ENCODE measurements at regions not wholly inside any gene's neighbourhood (a gene's known extent, or its start where the extent isn't known, plus 50 kb on each side); places are given as distances from the start of the nearest gene placed in this dataset.

- no peaks in the 10 kb centered on the region for H3K36me3 ChIP-seq (ENCODE audit: insufficient read depth, low read depth, low read length)
- H3K4me1 ChIP-seq (ENCODE audit: insufficient read depth, low read length): peaks cover 13% of the 10 kb centered on the region
- H3K9me3 ChIP-seq (ENCODE audit: insufficient read depth, low read depth, low read length): no peaks in the 10 kb centered on the region
- H3K9ac ChIP-seq (ENCODE audit: low read depth, low read length): no peak overlapping the region
- no peak overlapping the region for H3K27ac ChIP-seq (ENCODE audit: low read length)
- no peaks in the 10 kb centered on the region for H3K27me3 ChIP-seq (ENCODE audit: insufficient read depth, low read length)
- H3K4me3 ChIP-seq (ENCODE audit: low read length): no peak overlapping the region
Observed at GRCh38 chr13:70668983-70669382, 560.7 kb upstream of the KLHL1 start.

GRCh38 chr13:70668293-70668692, 560.0 kb upstream of the KLHL1 start:
- H3K27me3 ChIP-seq (ENCODE audit: insufficient read depth, low read length): no peaks in the 10 kb centered on the region
- H3K27ac ChIP-seq (ENCODE audit: low read length): no peak overlapping the region
- no peaks in the 10 kb centered on the region for H3K9me3 ChIP-seq (ENCODE audit: insufficient read depth, low read depth, low read length)
- H3K4me1 ChIP-seq (ENCODE audit: insufficient read depth, low read length): peaks cover 13% of the 10 kb centered on the region
- H3K9ac ChIP-seq (ENCODE audit: low read depth, low read length): no peak overlapping the region
- H3K4me3 ChIP-seq (ENCODE audit: low read length): no peak overlapping the region
- H3K36me3 ChIP-seq (ENCODE audit: insufficient read depth, low read depth, low read length): no peaks in the 10 kb centered on the region

DNA sequence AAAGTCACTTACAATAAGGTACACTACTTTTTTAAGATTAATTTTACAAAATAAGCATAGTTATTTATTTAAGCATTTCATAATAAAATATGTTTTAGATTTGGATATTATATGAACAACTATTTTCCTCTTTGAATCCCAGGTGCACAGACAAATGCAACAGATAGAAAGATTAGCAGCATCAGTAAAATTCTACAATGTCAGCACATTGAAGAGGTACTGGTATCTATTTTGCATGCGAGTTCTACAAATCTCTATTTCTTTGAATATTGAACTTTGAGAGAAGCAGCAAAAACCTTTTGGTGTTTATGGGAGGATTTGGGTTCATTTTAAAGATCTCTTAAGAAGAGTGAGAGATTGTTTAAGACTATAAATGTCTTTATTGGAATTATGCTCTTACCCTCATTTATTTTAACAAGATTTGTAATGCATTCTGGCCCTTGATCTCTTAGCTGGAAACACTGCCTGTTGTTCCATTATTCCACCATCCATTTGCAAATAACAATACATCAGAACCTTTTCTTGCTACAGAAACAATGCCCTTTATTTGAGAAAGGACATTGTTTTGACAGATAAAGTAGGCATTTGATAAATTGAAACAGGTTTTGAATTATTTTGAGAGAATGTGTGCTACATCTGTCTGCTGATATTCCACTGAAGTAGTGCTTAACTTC, 558.8 kb upstream of the KLHL1 start:
- H3K9ac ChIP-seq (ENCODE audit: low read depth, low read length): no peak overlapping the region
- H3K9me3 ChIP-seq (ENCODE audit: insufficient read depth, low read depth, low read length): no peaks in the 10 kb centered on the region
- no peaks in the 10 kb centered on the region for H3K36me3 ChIP-seq (ENCODE audit: insufficient read depth, low read depth, low read length)

DNA sequence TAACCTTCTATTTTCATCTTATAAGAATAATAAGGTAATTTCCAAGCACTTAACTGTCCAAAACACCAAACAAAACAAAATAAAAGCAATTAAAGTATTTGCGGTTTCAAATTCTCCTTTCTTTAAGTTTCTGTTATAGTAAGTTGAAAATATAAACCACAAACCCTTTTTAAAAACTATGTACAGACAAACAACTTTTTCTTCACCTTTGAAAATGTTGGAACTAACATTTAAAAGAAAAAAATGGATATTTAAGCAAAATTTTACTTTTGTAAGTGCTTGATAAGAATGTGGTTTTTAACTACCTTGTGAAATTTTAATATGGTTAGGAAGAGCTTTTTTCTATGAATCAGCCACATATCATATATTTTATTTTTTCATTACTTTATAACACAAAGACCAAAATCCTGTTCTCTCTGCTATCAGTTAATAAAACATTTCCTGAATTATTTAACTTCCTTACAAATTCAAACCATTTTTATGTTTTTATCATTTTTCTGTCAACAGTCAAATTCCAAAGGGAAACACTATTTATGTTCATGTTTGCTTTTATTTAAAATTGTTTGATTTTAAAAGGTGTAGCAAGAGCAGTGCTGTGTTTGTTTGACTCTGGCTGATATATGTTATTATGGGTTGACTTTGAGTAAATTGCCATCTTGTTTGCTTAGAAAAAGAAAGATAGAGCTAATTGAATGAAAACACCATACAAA, 554.1 kb upstream of the KLHL1 start:
- Histone ChIP-seq H3K27me3 (ENCODE audit: insufficient read depth, low read length) (no peaks in the 10 kb centered on the region), H3K27ac (ENCODE audit: low read length) (no peak overlapping the region), H3K4me1 (ENCODE audit: insufficient read depth, low read length) (peaks cover 5% of the 10 kb centered on the region; the same call in 1 of the 2 replicates), H3K9ac (ENCODE audit: low read depth, low read length) (no peak overlapping the region), H3K9me3 (ENCODE audit: insufficient read depth, low read depth, low read length) (no peaks in the 10 kb centered on the region), H3K36me3 (ENCODE audit: insufficient read depth, low read depth, low read length) (no peaks in the 10 kb centered on the region), H3K4me3 (ENCODE audit: low read length) (no peak overlapping the region)

More for the DNA sequence above, 558.8 kb upstream of the KLHL1 start:
- peaks cover 13% of the 10 kb centered on the region for H3K4me1 ChIP-seq (ENCODE audit: insufficient read depth, low read length)
- H3K27ac ChIP-seq (ENCODE audit: low read length): no peak overlapping the region
- H3K27me3 ChIP-seq (ENCODE audit: insufficient read depth, low read length): no peaks in the 10 kb centered on the region
- no peak overlapping the region for H3K4me3 ChIP-seq (ENCODE audit: low read length)

DNA sequence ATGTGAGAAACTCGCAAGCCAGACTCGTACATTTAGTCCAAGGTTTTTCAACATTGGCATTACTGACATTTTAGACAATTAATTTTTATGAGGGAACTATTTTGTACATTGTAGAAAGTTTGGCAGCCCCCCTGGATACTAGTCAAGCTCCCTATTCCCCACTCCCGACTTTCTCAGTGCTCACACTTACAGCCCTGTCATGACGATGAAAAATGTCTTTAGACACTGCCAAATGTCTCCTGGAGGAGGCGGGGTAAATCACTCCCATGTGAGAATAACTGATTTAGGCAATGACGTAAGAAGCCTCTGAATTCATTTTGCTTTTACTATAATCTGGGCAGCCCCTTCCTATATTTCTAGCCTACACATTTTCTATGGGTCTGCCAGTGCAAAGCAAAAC, 535.8 kb upstream of the KLHL1 start:
- Histone ChIP-seq H3K9me3 (ENCODE audit: insufficient read depth, low read depth, low read length) (no peaks in the 10 kb centered on the region), H3K4me1 (ENCODE audit: insufficient read depth, low read length) (no peaks in the 10 kb centered on the region), H3K27ac (ENCODE audit: low read length) (no peak overlapping the region), H3K27me3 (ENCODE audit: insufficient read depth, low read length) (no peaks in the 10 kb centered on the region), H3K9ac (ENCODE audit: low read depth, low read length) (no peak overlapping the region), H3K36me3 (ENCODE audit: insufficient read depth, low read depth, low read length) (no peaks in the 10 kb centered on the region), H3K4me3 (ENCODE audit: low read length) (no peak overlapping the region)

- Histone ChIP-seq H3K27me3 (ENCODE audit: insufficient read depth, low read length) (peaks cover 28% of the 10 kb centered on the region), H3K27ac (ENCODE audit: low read length) (no peak overlapping the region), H3K9ac (ENCODE audit: low read depth, low read length) (no peak overlapping the region), H3K4me1 (ENCODE audit: insufficient read depth, low read length) (peaks cover 2% of the 10 kb centered on the region; the same call in 1 of the 2 replicates), H3K36me3 (ENCODE audit: insufficient read depth, low read depth, low read length) (no peaks in the 10 kb centered on the region), H3K9me3 (ENCODE audit: insufficient read depth, low read depth, low read length) (no peaks in the 10 kb centered on the region), H3K4me3 (ENCODE audit: low read length) (no peak overlapping the region)
Observed at GRCh38 chr13:70634893-70635292, 526.6 kb upstream of the KLHL1 start.

- H3K4me1 ChIP-seq (ENCODE audit: insufficient read depth, low read length): peaks cover 3% of the 10 kb centered on the region; the same call in 1 of the 2 replicates
- H3K27me3 ChIP-seq (ENCODE audit: insufficient read depth, low read length): peaks cover 54% of the 10 kb centered on the region
- H3K9ac ChIP-seq (ENCODE audit: low read depth, low read length): no peak overlapping the region
- no peaks in the 10 kb centered on the region for H3K36me3 ChIP-seq (ENCODE audit: insufficient read depth, low read depth, low read length)
- no peaks in the 10 kb centered on the region for H3K9me3 ChIP-seq (ENCODE audit: insufficient read depth, low read depth, low read length)
- no peak overlapping the region for H3K27ac ChIP-seq (ENCODE audit: low read length)
- no peak overlapping the region for H3K4me3 ChIP-seq (ENCODE audit: low read length)
Observed at GRCh38 chr13:70630247-70630646, 522.0 kb upstream of the KLHL1 start.

- Histone ChIP-seq H3K4me3 (ENCODE audit: low read length) (no peak overlapping the region), H3K4me1 (ENCODE audit: insufficient read depth, low read length) (no peaks in the 10 kb centered on the region), H3K9me3 (ENCODE audit: insufficient read depth, low read depth, low read length) (no peaks in the 10 kb centered on the region)
Observed at GRCh38 chr13:70623239-70623638, 515.0 kb upstream of the KLHL1 start.

GRCh38 chr13:70622796-70623195, 514.5 kb upstream of the KLHL1 start:
- Histone ChIP-seq H3K27ac (ENCODE audit: low read length) (no peak overlapping the region), H3K4me1 (ENCODE audit: insufficient read depth, low read length) (no peaks in the 10 kb centered on the region), H3K36me3 (ENCODE audit: insufficient read depth, low read depth, low read length) (no peaks in the 10 kb centered on the region), H3K27me3 (ENCODE audit: insufficient read depth, low read length) (peaks cover 5% of the 10 kb centered on the region), H3K9ac (ENCODE audit: low read depth, low read length) (no peak overlapping the region), H3K9me3 (ENCODE audit: insufficient read depth, low read depth, low read length) (no peaks in the 10 kb centered on the region), H3K4me3 (ENCODE audit: low read length) (no peak overlapping the region)

More at GRCh38 chr13:70623239-70623638, 515.0 kb upstream of the KLHL1 start:
- H3K9ac ChIP-seq (ENCODE audit: low read depth, low read length): no peak overlapping the region
- no peak overlapping the region for H3K27ac ChIP-seq (ENCODE audit: low read length)
- no peaks in the 10 kb centered on the region for H3K36me3 ChIP-seq (ENCODE audit: insufficient read depth, low read depth, low read length)
- H3K27me3 ChIP-seq (ENCODE audit: insufficient read depth, low read length): peaks cover 10% of the 10 kb centered on the region

DNA sequence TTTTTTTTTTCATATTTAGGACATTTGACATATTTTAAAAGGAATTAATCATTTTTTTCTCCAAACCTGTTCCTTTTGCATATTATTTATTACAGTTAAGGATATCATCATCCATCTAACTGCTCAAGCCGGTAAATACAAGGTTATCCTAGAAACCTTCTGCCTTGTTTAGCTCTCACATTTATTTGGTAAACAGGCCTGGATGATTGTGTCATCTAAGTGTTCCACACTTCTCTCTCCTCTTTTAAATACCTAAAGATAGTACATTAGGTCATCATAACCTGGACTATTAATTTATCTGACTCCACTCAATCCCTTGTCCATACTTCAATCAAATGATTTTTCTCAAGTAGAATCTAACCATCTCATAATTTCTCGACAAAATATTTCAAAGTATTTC, 511.7 kb upstream of the KLHL1 start:
- Histone ChIP-seq H3K9me3 (ENCODE audit: insufficient read depth, low read depth, low read length) (no peaks in the 10 kb centered on the region), H3K4me3 (ENCODE audit: low read length) (no peak overlapping the region), H3K9ac (ENCODE audit: low read depth, low read length) (no peak overlapping the region), H3K36me3 (ENCODE audit: insufficient read depth, low read depth, low read length) (no peaks in the 10 kb centered on the region), H3K27me3 (ENCODE audit: insufficient read depth, low read length) (no peaks in the 10 kb centered on the region), H3K27ac (ENCODE audit: low read length) (no peak overlapping the region), H3K4me1 (ENCODE audit: insufficient read depth, low read length) (no peaks in the 10 kb centered on the region)

- H3K36me3 ChIP-seq (ENCODE audit: insufficient read depth, low read depth, low read length): no peaks in the 10 kb centered on the region
- H3K27ac ChIP-seq (ENCODE audit: low read length): no peak overlapping the region
- H3K4me3 ChIP-seq (ENCODE audit: low read length): no peak overlapping the region
- H3K9ac ChIP-seq (ENCODE audit: low read depth, low read length): no peak overlapping the region
- H3K4me1 ChIP-seq (ENCODE audit: insufficient read depth, low read length): no peaks in the 10 kb centered on the region
- no peaks in the 10 kb centered on the region for H3K27me3 ChIP-seq (ENCODE audit: insufficient read depth, low read length)
- H3K9me3 ChIP-seq (ENCODE audit: insufficient read depth, low read depth, low read length): no peaks in the 10 kb centered on the region
Observed at GRCh38 chr13:70616847-70617246, 508.6 kb upstream of the KLHL1 start.

DNA sequence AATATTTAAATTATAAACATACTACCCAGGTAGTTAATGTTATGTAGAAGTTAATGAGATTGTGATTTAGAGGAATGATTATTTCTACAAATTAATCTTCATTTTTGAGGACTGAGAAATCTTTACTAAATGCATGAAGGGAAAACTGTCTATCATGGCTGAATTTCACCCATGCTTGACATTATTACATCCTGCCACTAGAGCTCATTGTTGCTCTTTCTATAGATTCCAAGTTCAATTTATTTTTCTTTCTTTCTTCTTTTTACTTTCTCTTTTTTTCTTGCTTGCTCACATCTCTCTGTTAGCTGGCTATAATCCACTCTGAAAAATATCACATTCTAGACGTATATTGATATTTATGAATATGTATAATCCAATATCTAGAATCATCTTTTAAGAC, 505.0 kb upstream of the KLHL1 start:
- Histone ChIP-seq H3K9ac (ENCODE audit: low read depth, low read length) (no peak overlapping the region), H3K27me3 (ENCODE audit: insufficient read depth, low read length) (no peaks in the 10 kb centered on the region), H3K4me1 (ENCODE audit: insufficient read depth, low read length) (no peaks in the 10 kb centered on the region), H3K36me3 (ENCODE audit: insufficient read depth, low read depth, low read length) (no peaks in the 10 kb centered on the region), H3K27ac (ENCODE audit: low read length) (no peak overlapping the region), H3K4me3 (ENCODE audit: low read length) (no peak overlapping the region), H3K9me3 (ENCODE audit: insufficient read depth, low read depth, low read length) (no peaks in the 10 kb centered on the region)

Data from iPS-20b (cell line).